Mesendoderm (in vitro differentiated cells): ENCODE measurements at regions not wholly inside any gene's neighbourhood (a gene's known extent, or its start where the extent isn't known, plus 50 kb on each side); places are given as distances from the start of the nearest gene placed in this dataset.

Experiments
- DNase-seq: peaks from one replicate; pipeline ENCODE4 v3.0.0; 2013
- H2AK5ac ChIP-seq: 2 replicates; pipeline ENCODE4 v1.6.1; 2013; ENCODE audit warnings: low read length, inconsistent platforms
- H2BK120ac ChIP-seq: 2 replicates; pipeline ENCODE4 v1.6.1; 2013; ENCODE audit warnings: low read depth, mild to moderate bottlenecking, low read length, moderate library complexity, mixed read lengths
- H2BK15ac ChIP-seq: replicated peaks from 2 replicates; pipeline ENCODE4 v1.6.1; 2013; ENCODE audit warnings: low read depth, mild to moderate bottlenecking, moderate library complexity
- H2BK5ac ChIP-seq: 2 replicates; pipeline ENCODE4 v1.6.1; 2013; ENCODE audit warnings: low read length, inconsistent platforms
- H3K18ac ChIP-seq: 2 replicates; pipeline ENCODE4 v1.6.1; 2013; ENCODE audit warnings: mild to moderate bottlenecking, low read length, mixed read lengths
- H3K23ac ChIP-seq: one replicate; pipeline ENCODE4 v1.6.1; 2013; ENCODE audit warnings: low read length
- H3K27ac ChIP-seq: 2 replicates; pipeline ENCODE4 v1.5.1; 2013; ENCODE audit warnings: low read depth, mild to moderate bottlenecking, inconsistent platforms, low read length, moderate library complexity
- H3K27me3 ChIP-seq: 2 replicates; pipeline ENCODE4 v1.6.1; 2013; ENCODE audit warnings: low read length, control low read depth, mild to moderate bottlenecking, inconsistent platforms; ENCODE audit not compliant: insufficient read depth, poor library complexity
- H3K36me3 ChIP-seq: 2 replicates; pipeline ENCODE4 v1.6.1; 2013; ENCODE audit warnings: low read length, inconsistent platforms; ENCODE audit not compliant: control insufficient read depth, insufficient read depth
- H3K4ac ChIP-seq: one replicate; pipeline ENCODE4 v1.6.1; 2013; ENCODE audit warnings: low read depth, mild to moderate bottlenecking, low read length, moderate library complexity
- H3K4me1 ChIP-seq: 2 replicates; pipeline ENCODE4 v1.6.1; 2013; ENCODE audit warnings: low read depth, low read length, inconsistent platforms; ENCODE audit not compliant: control insufficient read depth
- H3K4me2 ChIP-seq: 2 replicates; pipeline ENCODE4 v1.6.1; 2013; ENCODE audit warnings: low read length
- H3K4me3 ChIP-seq: 2 replicates; pipeline ENCODE4 v1.5.1; 2013; ENCODE audit warnings: mild to moderate bottlenecking, low read length
- H3K56ac ChIP-seq: one replicate; pipeline ENCODE4 v1.6.1; 2013; ENCODE audit warnings: low read length
- H3K79me1 ChIP-seq: 2 replicates; pipeline ENCODE4 v1.6.1; 2013; ENCODE audit warnings: low read length, inconsistent platforms
- H3K79me2 ChIP-seq: 2 replicates; pipeline ENCODE4 v1.6.1; 2013; ENCODE audit warnings: mild to moderate bottlenecking, low read length; ENCODE audit not compliant: control insufficient read depth, insufficient read depth
- H3K9ac ChIP-seq: 2 replicates; pipeline ENCODE4 v1.6.1; 2013; ENCODE audit warnings: low read length, inconsistent platforms
- H4K5ac ChIP-seq: one replicate; pipeline ENCODE4 v1.6.1; 2013; ENCODE audit warnings: low read length
- H4K8ac ChIP-seq: one replicate; pipeline ENCODE4 v1.6.1; 2013; ENCODE audit warnings: low read depth, mild to moderate bottlenecking, control low read depth, low read length, moderate library complexity
- WGBS: extraction: QIAGEN DNeasy Blood & Tissue Kit; methylation state at CpG from one replicate; pipeline ENCODE4 v1.1.7; 2013; ENCODE audit warnings: low lambda C conversion rate, missing lambda C conversion rate; ENCODE audit not compliant: insufficient coverage; ENCODE audit errors: extremely low coverage; 5-methylcytosine and 5-hydroxymethylcytosine counted together

GRCh38 chr3:25139267-25139666, 288.8 kb upstream of the RARB start:
- no peak for DNase-seq
- Histone ChIP-seq H3K4me3 (no peak overlapping the region), H3K27ac (no peak overlapping the region), H2BK5ac (no peak overlapping the region), H3K79me2 (no peaks in the 10 kb centered on the region), H3K23ac (no peak overlapping the region), H4K8ac (no peak overlapping the region), H3K56ac (no peak overlapping the region), H3K27me3 (no peaks in the 10 kb centered on the region), H2AK5ac (no peak overlapping the region), H3K4me1 (no peaks in the 10 kb centered on the region), H3K18ac (no peak overlapping the region), H3K36me3 (no peaks in the 10 kb centered on the region), H3K4ac (no peak overlapping the region), H3K4me2 (no peak overlapping the region), H4K5ac (no peak overlapping the region), H2BK120ac (no peak overlapping the region), H3K9ac (no peak overlapping the region), H2BK15ac (no peak overlapping the region), H3K79me1 (no peaks in the 10 kb centered on the region)
- no CpG with 5 or more reads among the region's 1 CpG for WGBS

- Histone ChIP-seq H3K79me2 (no peaks in the 10 kb centered on the region), H4K5ac (no peak overlapping the region), H3K27me3 (no peaks in the 10 kb centered on the region), H3K4me1 (no peaks in the 10 kb centered on the region), H3K27ac (no peak overlapping the region), H2BK120ac (no peak overlapping the region), H2BK5ac (no peak overlapping the region), H3K4me3 (no peak overlapping the region), H2AK5ac (no peak overlapping the region), H3K4me2 (no peak overlapping the region), H3K18ac (no peak overlapping the region), H3K23ac (no peak overlapping the region), H3K9ac (no peak overlapping the region), H3K4ac (no peak overlapping the region), H2BK15ac (no peak overlapping the region), H3K56ac (no peak overlapping the region), H3K36me3 (no peaks in the 10 kb centered on the region), H4K8ac (no peak overlapping the region), H3K79me1 (no peaks in the 10 kb centered on the region)
- DNase-seq: no peak
- WGBS: no CpG with 5 or more reads among the region's 6 CpGs
Observed at GRCh38 chr3:25142609-25143355, 285.3 kb upstream of the RARB start.

GRCh38 chr3:25143356-25144025, 284.6 kb upstream of the RARB start:
- H3K27ac ChIP-seq: no peak overlapping the region
- no peak overlapping the region for H3K4me2 ChIP-seq
- no peak overlapping the region for H3K4me3 ChIP-seq
- H4K5ac ChIP-seq: no peak overlapping the region
- no peak overlapping the region for H3K18ac ChIP-seq
- H3K79me2 ChIP-seq: no peaks in the 10 kb centered on the region
- H2BK120ac ChIP-seq: no peak overlapping the region
- no CpG with 5 or more reads among the region's 5 CpGs for WGBS
- H3K4ac ChIP-seq: no peak overlapping the region
- H3K4me1 ChIP-seq: no peaks in the 10 kb centered on the region
- H3K9ac ChIP-seq: no peak overlapping the region
- no peak overlapping the region for H2BK5ac ChIP-seq
- no peak overlapping the region for H3K56ac ChIP-seq
- no peaks in the 10 kb centered on the region for H3K27me3 ChIP-seq
- H3K79me1 ChIP-seq: no peaks in the 10 kb centered on the region
- H2AK5ac ChIP-seq: no peak overlapping the region
- no peaks in the 10 kb centered on the region for H3K36me3 ChIP-seq
- H4K8ac ChIP-seq: no peak overlapping the region
- peak; percentile 79 for DNase-seq
- H2BK15ac ChIP-seq: no peak overlapping the region
- H3K23ac ChIP-seq: no peak overlapping the region

GRCh38 chr3:25144430-25144829, 283.6 kb upstream of the RARB start:
- H3K36me3 ChIP-seq: no peaks in the 10 kb centered on the region
- H2AK5ac ChIP-seq: no peak overlapping the region
- H3K79me1 ChIP-seq: no peaks in the 10 kb centered on the region
- no peak overlapping the region for H3K4me2 ChIP-seq
- H3K4ac ChIP-seq: no peak overlapping the region
- H3K23ac ChIP-seq: no peak overlapping the region
- H3K79me2 ChIP-seq: no peaks in the 10 kb centered on the region
- no peaks in the 10 kb centered on the region for H3K4me1 ChIP-seq
- H2BK120ac ChIP-seq: no peak overlapping the region
- no peak overlapping the region for H3K4me3 ChIP-seq
- no peak overlapping the region for H4K8ac ChIP-seq
- H3K27ac ChIP-seq: no peak overlapping the region
- no CpG with 5 or more reads among the region's 4 CpGs for WGBS
- no peak overlapping the region for H3K18ac ChIP-seq
- H3K56ac ChIP-seq: no peak overlapping the region
- no peak overlapping the region for H3K9ac ChIP-seq
- no peak for DNase-seq
- H3K27me3 ChIP-seq: no peaks in the 10 kb centered on the region
- H2BK5ac ChIP-seq: no peak overlapping the region
- H2BK15ac ChIP-seq: no peak overlapping the region
- H4K5ac ChIP-seq: no peak overlapping the region

- Histone ChIP-seq H3K4me2 (no peak overlapping the region), H3K4me1 (no peaks in the 10 kb centered on the region), H3K56ac (no peak overlapping the region), H2BK5ac (no peak overlapping the region), H2AK5ac (no peak overlapping the region), H3K23ac (no peak overlapping the region), H2BK15ac (no peak overlapping the region), H3K36me3 (no peaks in the 10 kb centered on the region), H3K79me2 (no peaks in the 10 kb centered on the region), H3K79me1 (no peaks in the 10 kb centered on the region), H2BK120ac (no peak overlapping the region), H3K9ac (no peak overlapping the region), H3K4me3 (no peak overlapping the region), H3K27ac (no peak overlapping the region), H3K27me3 (no peaks in the 10 kb centered on the region), H4K8ac (no peak overlapping the region), H3K4ac (no peak overlapping the region), H4K5ac (no peak overlapping the region), H3K18ac (no peak overlapping the region)
- WGBS: no CpG with 5 or more reads among the region's 1 CpG
- no peak for DNase-seq
Observed at GRCh38 chr3:25145176-25145575, 282.9 kb upstream of the RARB start.
